ENCODE measurements at regions not wholly inside any gene's neighbourhood (a gene's known extent, or its start where the extent isn't known, plus 50 kb on each side); places are given as distances from the start of the nearest gene placed in this dataset.

GRCh38 chr13:29929062-29929847 is 78.8 kb upstream of the UBL3 start:
- no peaks in the 10 kb centered on the region for H3K27me3 ChIP-seq
- no peak for DNase-seq (ENCODE audit: low spot score in 2 of 2)
- no peak overlapping the region for H3K4me3 ChIP-seq
- H3K27ac ChIP-seq, result no peak overlapping the region
- no peaks in the 10 kb centered on the region for H3K36me3 ChIP-seq
- peaks cover 23% of the 10 kb centered on the region for H3K4me1 ChIP-seq
- H3K9me3 ChIP-seq, result no peaks in the 10 kb centered on the region
- TF ChIP-seq EP300 (IDR thresholded peaks at IDR 0.05), result no peak
- no peak for TF ChIP-seq CTCF (IDR thresholded peaks at IDR 0.05)
- no peak for TF ChIP-seq POLR2A (IDR thresholded peaks at IDR 0.05)
- no peak for TF ChIP-seq POLR2AphosphoS5 (IDR thresholded peaks at IDR 0.05)
- 64% methylated on average over 10 of the region's 10 CpGs for WGBS

GRCh38 chr13:29926098-29926476 is 75.7 kb upstream of the UBL3 start:
- no peaks in the 10 kb centered on the region for H3K9me3 ChIP-seq

GRCh38 chr13:29925457-29926097 is 75.2 kb upstream of the UBL3 start:
- Histone ChIP-seq H3K27ac (peak overlapping the region; percentile 87), H3K4me3 (no peak overlapping the region), H3K36me3 (no peaks in the 10 kb centered on the region), H3K4me1 (peaks cover 57% of the 10 kb centered on the region), H3K27me3 (no peaks in the 10 kb centered on the region), H3K9me3 (no peaks in the 10 kb centered on the region)
- no peak for TF ChIP-seq CTCF (IDR thresholded peaks at IDR 0.05)
- TF ChIP-seq POLR2A (IDR thresholded peaks at IDR 0.05), result no peak
- TF ChIP-seq POLR2AphosphoS5 (IDR thresholded peaks at IDR 0.05), result peak in 2 of 3 donors; percentile 71 to 84
- TF ChIP-seq EP300 (IDR thresholded peaks at IDR 0.05), result no peak
- WGBS, result 15% methylated on average over 3 of the region's 3 CpGs
- DNase-seq (ENCODE audit: low spot score in 2 of 2), result peak; percentile 92 to 93

More at GRCh38 chr13:29926098-29926476, 75.7 kb upstream of the UBL3 start:
- H3K4me3 ChIP-seq, result no peak overlapping the region
- peak overlapping the region; percentile 87 for H3K27ac ChIP-seq
- no peaks in the 10 kb centered on the region for H3K27me3 ChIP-seq
- H3K36me3 ChIP-seq, result no peaks in the 10 kb centered on the region
- TF ChIP-seq EP300 (IDR thresholded peaks at IDR 0.05), result no peak
- TF ChIP-seq POLR2AphosphoS5 (IDR thresholded peaks at IDR 0.05), result no peak
- TF ChIP-seq CTCF (IDR thresholded peaks at IDR 0.05), result no peak
- TF ChIP-seq POLR2A (IDR thresholded peaks at IDR 0.05), result no peak
- peaks cover 53% of the 10 kb centered on the region for H3K4me1 ChIP-seq
- WGBS, result 87% methylated on average over 4 of the region's 4 CpGs
- no peak for DNase-seq (ENCODE audit: low spot score in 2 of 2)

- no peaks in the 10 kb centered on the region for H3K9me3 ChIP-seq
- no peaks in the 10 kb centered on the region for H3K27me3 ChIP-seq
- peak overlapping the region; percentile 87 for H3K27ac ChIP-seq
- peaks cover 58% of the 10 kb centered on the region for H3K4me1 ChIP-seq
- no peak overlapping the region for H3K4me3 ChIP-seq
- DNase-seq (ENCODE audit: low spot score in 2 of 2), result no peak
- TF ChIP-seq CTCF (IDR thresholded peaks at IDR 0.05) (no peak), EP300 (IDR thresholded peaks at IDR 0.05) (no peak)
- no peaks in the 10 kb centered on the region for H3K36me3 ChIP-seq
- WGBS, result 92% methylated on average over 7 of the region's 12 CpGs
These were observed 74.3 kb upstream of the UBL3 start for GRCh38 chr13:29924482-29925350.
